Lung microvascular endothelial cell (primary cell): ENCODE measurements at regions not wholly inside any gene's neighbourhood (a gene's known extent, or its start where the extent isn't known, plus 50 kb on each side); places are given as distances from the start of the nearest gene placed in this dataset.

Experiments
- DNase-seq, 2 donors: peaks; one replicate each; pipeline versions ENCODE4 v3.0.0 to v3.0.0-alpha.2; 2010; ENCODE audit warnings: low read depth in 2 of 2

DNA sequence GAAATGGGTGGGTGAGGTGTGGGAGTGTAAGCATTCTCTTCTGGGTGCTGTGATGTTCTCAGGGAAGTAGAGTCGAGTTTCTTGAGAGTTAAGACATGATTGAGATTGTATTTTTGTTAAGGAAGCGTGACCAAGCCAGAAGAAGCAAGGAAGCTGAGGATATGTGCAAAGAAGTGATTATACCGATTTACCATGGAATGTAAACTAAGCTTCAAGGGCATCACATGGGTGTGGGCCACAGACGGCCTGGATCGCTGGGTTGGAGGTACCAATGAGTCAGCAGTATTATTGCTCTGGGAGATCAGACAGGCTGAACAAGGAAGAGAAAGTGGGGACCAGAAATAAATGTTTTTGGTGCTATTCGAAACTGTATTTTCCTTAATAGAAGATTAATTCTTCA is 184.1 kb upstream of the GMDS start:
- peak in 1 of 2 donors; percentile 5 for DNase-seq

DNA sequence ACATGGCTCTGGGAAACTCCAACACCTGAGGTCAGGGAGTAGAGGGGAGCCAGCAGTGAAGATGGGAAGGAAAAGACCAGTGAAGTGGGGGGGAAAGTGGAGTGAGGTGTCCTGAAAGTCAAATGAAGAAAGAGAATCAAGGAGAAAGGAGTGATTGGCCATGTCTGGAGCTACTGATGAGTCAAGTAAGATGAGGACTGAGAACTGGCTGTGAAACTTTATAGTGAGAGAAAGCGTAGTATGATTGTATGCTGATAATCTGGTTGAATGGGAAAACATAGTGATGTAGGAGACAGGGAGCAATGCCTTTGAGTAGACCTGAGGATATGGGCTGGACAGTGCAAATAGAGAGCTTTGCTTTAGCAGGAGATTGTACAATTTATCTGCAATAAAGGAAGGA is 183.6 kb upstream of the GMDS start:
- DNase-seq: no peak

DNA sequence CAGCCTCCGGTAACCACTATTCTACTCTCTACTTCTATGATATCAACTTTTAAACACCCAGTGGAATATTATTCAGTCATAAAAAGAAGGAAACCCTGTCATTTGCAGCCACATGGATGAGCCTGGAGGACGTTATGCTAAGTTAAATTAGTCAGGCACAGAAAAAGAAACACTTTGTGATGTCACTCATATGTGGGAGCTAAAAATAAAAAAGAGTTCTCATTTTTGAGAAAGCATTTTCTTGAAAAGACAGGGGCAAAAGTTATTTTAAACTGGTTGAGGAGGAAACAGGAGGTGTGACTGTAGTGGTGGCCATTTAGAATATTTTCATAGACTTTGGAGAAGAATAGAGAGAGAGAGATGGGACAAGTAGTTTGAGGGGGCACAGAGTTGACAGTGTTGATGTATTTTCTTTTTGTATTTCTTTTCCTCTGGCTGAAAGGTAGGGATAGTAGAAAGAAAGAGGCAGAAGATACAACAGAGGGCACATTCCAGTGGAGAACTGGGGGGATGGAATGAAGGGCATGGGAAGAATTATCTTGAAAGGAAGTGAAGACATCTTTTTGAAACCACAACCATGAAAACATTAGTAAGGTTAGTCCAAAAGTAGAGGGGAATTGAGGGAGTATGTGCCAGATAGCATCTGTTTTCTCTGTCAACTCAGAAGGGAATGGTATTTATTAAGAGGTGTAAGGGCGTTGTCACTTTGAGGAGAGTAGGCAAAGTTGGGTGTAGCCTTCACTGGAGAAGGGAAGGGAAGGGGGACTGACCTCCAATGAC is 181.3 kb upstream of the GMDS start:
- no peak for DNase-seq

DNA sequence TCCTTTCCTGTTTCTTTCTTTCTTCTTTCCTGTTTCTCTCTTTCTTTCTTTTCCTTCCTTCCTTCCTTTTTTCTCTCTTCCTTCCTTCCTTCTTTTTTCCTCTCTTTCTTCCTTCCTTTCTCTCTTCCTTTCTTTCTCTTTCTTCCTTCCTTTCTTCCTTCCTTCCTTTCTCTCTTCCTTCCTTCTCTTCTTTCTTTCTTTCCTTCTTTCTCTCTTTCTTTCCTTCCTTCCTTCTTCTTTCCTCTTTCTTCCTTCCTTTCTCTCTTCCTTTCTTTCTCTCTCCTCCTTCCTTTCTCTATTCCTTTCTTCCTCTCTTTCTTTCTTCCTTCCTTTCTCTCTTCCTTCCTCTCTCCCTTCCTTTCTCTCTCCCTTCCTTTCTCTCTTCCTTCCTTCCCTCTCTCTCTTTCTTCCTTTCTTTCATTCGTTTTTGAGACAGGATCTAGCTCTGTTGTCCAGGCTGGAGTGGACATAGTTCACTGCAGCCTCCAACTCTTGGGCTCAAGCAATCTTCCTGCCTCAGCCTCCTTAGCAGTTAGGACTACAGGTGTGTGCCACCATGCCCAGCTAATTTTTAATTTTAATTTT is 170.8 kb upstream of the GMDS start:
- no peak for DNase-seq

DNA sequence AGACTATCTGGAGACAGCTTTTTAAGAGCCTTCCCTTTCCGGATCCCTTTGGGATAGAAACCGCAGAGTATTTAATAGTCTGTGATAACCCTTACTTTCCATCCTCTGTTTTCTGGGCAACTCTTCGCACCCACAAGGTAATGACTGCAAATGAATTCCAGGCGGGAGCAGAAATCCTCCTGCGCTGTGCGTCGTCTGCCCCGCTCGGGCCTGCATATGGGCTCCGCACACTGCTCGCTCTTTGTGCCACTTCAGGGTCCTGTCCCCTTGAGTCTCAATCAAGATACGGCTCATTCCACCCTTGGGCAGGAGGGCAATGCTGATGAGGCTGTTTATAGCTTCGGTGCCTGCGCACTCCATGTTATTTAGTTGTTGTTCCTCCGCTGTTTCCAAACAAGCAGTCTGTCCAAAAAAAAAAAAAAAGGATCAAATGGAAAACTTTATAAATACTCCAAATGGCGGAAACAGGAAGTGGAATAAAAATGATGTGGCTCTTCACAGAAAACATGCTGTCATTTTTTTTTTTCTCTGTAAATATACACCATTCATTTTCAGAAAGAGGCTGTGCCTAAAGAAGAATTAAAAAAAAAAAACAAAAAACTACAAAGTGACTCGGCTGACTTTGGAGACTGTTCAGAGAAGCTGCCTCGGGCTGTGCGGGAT is 169.6 kb upstream of the GMDS start:
- no peak for DNase-seq

DNA sequence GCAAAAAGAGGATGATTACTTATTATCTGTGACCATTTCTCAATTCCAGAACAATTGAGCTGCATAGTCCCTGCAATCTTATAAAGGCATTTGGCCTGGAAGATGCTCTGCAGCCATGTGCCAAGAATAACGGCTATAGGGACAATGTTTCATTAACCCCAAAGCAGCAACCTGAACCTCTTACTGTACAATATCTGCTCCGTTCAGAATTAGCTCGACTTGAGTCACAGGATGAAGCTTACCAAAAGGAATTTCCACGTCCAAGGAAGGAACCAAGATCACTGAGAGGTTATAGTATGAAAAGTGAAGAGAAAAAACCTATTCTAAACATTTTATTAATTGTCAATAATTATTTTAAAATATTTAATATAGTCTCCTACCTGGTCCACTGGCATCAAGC is 167.3 kb upstream of the GMDS start:
- peak in 1 of 2 donors; percentile 20 for DNase-seq

DNA sequence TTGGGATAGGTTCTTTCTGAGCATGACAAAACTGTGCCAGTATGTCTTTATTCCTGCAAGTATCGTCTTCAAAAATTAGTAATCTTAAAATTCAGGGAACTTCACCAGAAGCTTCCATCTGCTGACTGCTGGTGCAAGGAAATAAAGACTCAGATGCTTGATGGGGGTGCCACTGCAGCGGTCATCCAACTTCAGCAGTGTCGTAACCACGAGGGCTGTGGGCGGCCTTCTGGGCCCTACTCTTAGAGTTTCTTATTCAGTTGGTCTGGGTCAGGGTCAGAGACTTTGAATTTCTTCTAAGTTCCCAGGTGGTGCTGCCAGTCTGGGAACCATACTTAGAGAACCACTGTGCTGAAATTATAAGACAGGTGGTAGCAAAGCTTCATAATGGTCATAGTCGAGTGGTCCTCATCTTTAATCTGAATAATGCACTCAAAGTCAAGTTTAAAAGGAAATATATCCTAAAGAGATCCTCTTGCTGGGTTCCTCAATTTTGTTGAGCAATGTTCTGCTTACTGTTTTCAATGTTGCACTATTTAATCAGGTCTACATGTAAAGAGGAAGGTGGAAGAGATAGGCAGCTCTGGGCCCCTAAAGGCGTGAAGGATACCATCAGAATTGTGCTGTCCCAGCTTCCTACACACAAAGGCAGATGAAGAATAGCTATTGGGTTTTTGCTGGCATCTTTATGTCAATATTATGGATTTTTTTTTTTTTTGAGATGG is 165.4 kb upstream of the GMDS start:
- no peak for DNase-seq

DNA sequence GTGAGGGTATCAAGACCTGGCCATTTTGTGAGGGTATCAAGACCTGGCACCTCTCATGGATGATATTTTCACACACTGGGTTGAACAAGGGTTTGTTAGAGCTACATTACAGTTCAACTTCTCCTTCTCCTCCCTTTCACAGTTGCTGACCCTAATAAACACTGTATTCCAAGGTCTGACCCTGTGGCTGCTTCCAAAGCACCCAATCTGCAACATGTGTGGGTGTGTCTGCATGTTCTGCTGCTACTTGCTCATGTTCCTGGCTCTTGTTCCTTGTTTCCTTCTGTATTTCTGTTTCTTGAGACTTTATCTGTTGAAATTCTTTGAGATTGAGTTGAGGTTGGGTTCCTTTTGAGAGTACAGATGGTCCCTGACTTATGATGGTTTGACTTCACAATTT is 162.1 kb upstream of the GMDS start:
- no peak for DNase-seq

DNA sequence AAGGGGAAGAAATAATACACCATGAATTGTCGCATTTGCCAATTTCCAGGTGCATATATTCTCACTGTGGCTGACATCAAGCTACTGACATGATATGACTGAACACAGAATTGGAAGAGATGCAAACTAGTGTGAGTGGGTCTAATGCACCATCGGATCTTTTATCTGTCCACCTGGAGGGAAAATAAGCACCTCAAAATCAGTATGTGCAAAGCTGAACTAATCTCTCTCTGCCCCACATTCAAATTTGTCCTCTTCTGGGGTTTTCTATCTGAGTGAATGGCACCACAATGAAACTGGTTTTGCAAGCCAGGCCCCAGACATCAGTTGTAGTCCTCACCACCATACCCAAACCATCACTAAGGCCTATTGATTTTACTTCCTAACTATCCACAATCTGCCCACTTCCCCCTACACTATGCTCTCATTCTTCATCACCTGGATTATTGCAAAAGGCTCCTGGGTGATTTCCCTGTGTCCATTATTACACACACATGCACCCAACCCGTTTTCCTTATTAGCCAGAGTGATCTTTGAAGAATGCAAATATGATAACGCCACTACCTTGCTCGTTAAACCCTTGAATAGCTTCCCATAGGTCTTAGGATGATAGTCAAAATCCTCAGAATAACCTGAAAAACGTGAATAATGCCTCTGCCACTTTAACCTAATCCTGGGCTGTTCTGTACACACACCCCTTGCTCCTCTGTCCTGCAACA is 159.0 kb upstream of the GMDS start:
- DNase-seq: no peak

DNA sequence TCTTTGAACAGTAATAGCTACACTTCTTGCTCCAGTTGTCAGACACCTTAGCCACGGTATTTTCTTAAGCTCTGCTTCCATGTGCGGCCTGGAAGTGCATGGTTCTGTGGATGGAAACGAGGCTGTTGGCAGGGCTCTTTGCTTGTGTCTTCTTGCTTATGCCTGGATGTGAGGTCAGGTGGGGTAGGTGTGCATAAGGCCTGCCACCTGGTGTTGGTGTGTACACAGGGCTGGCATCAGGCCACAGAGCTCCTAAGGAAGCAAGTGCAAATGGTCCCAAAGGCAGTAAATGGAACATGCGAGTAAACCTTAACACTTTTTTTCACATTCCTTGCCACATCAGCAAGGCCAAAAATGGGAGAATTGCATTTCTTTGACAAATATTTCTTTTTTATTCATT is 158.1 kb upstream of the GMDS start:
- DNase-seq: no peak

DNA sequence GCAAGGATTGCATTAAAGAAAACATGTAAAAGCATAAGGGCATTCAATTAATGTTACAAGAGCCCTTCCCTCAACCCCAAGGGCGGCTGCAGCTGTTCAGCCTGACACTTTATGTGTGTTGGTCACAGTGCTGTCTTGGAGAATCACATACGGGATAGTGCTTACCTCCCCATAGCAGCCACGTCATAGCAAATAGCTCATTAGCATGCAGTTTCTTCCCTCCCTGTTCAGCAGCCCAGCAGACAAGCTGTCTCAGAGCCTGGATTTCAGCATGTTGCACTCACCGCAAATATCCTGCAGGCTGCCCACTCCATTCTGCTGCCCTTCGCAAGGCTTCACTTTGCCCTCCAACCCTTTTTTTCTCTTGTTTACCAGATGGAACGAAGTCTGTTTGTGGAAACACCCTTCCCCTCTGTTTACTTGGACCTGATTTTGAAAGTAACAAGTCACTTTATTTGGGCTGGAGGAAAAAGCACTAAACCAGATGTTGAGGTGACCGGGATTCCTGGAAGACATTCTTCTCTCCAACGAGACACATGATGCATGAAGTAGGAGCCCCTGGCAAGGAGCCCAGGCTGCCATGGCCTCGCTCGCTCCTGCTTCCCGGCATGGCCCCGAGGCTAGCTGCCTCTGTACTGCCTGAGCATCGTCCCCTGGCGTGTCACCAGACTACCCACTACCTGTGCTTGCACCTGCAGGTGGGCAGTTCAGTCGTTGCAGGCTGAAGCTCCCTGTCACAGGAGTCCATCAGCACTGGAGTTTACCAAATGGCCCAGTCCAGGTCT is 151.6 kb upstream of the GMDS start:
- DNase-seq: no peak

DNA sequence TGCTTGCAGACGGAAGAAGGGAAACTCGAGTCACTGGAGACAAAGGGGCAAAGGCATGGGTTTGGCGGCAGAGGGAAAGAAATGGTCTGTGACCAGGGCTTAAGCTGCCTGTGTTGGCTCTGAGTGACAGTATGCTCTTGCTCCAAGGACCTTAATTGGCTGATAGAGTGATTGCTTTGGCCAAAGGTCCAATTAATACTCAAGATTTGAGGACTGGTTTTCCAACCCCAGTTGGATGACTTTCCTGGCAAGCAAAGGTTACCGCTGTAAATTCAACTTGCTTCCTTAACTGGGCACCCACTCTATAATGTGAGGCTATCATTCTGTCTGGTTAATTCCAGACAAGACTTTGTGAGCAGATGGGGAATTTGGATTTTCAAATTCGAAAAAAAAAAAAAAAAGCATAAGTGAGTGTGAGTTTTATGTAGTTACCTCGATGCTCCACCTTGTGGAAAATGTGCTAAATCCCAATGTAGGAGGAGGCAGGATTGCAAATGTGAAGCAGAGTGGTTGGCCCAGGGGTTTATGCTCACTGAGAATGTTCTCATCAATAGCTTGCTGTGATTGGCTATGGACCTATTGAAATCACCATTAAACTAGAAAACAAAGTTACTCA is 150.7 kb upstream of the GMDS start:
- DNase-seq: peak in 1 of 2 donors; percentile 10

DNA sequence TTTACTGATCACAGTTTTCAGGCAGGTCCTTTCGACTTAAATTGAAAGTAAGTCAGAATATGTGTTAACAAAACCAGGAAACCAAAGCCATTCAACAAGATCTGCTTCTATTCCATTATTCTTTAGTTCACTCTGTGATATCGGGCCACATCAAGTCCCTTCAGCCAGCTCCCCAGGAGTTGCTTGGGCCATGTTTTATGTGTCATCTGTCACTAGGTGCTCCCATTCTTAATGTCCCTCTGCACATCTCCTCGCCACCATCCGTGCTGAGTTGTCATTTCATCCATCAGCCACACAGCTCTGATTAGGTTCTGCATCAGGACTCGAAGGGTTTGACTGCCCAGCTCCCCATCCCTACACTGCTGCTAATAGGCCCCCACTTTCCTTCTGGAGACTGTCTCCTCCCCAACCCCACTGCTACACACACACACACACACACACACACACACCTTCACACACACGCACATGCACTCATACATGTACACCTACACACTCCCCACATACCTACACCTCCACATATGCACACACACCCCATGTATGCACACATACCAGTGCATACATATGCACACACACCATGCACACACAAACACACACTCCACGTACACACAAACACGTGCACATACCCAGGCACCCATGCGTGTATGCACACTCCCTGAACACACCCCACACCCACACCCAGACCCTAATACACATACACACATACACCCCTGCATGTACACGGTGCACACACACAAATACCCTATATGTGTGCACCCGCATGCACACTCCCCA is 143.3 kb upstream of the GMDS start:
- DNase-seq: no peak

DNA sequence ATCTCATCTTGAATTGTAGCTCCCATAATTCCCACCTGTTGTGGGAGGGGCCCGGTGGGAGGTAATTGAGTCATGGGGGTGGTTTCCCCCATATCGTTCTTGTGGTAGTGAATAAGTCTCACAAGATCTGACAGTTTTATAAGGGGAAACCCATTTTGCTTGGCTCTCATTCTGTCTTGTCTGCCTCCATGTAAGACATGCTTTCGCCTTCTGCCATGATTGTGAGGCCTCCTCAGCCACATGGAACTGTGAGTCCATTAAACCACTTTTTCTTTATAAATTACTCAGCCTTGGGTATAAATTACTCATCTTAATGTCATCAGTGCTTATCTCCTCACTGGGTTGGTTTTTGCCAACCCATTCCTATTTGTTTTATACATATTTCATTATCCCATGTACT is 142.0 kb upstream of the GMDS start:
- DNase-seq: no peak

DNA sequence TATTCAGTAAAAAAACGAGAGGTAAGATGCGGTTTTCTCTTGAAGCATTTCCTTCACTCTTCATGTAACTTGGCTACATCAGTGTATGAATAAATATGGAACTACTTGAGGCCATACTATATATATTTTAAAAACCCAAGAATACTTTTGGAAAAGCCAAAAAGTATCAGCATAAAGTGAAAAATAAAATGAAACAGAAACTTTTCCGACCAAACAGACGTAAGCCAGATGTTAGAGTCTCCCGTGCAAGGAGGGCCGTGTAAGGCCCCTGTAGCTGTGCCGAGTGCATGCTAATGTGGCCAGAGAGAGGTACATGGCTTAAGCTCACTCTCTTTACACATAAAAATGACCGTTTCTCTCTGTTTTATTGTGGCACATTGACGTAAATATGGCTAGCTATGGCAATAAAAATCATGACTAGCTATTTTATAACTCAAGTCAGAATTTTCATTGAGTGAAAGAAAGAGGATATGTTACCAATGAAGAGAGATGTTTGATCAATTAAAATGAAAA is 140.1 kb upstream of the GMDS start:
- DNase-seq: no peak

DNA sequence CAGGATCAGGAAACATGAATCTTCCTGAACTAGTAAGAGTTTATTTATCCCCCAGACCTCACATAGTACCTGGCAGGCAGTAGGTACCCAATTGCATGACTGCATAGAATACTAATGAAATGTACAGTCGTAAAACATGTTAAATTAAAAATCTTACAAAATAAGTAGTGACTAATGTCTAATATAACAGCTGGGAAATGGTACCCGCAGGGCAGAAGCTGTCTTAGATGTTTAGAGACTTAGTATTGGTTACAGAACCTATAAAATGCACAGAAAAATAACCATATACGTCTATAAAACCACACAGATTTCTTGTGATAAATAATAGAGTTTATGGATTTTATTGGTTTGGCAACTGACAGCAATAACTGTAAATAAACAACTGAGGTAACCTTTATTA is 139.1 kb upstream of the GMDS start:
- no peak for DNase-seq

DNA sequence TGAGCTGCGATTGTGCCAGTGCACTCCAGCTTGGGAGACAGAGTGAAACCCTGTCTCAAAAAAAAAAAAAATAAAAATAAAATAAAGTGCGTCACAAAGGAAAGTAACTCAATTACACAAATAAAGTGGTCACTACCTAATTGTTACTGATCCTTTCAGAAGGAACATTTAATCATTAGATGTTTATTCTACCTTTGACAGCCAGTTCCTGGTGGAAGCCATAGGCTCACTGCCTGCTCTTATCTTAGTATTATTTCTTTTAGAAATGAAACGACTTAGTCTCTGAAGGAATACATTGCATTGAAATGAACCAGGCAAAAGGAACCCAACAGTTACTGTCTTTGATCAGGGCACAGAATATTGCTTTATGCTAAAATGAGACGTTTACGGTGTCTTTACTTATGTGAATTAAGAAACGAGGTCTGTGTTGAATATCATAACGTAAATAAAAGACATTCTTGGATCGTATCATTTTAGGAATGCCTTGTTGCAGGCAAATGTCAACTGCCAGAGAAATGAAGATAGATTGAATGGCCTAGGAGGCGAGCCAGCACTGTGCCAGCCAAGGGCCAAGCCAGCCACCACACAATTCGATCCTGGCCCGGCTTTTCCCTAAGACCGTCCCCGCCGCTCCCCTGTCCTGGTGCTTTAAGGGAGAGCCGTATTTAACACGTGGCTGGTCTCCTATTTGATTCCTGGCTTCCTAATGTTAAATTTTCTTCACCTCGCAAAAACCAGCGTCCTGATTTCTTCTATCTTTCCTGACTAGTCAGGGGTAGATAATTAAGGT is 136.7 kb upstream of the GMDS start:
- DNase-seq: peak in 1 of 2 donors; percentile 59

DNA sequence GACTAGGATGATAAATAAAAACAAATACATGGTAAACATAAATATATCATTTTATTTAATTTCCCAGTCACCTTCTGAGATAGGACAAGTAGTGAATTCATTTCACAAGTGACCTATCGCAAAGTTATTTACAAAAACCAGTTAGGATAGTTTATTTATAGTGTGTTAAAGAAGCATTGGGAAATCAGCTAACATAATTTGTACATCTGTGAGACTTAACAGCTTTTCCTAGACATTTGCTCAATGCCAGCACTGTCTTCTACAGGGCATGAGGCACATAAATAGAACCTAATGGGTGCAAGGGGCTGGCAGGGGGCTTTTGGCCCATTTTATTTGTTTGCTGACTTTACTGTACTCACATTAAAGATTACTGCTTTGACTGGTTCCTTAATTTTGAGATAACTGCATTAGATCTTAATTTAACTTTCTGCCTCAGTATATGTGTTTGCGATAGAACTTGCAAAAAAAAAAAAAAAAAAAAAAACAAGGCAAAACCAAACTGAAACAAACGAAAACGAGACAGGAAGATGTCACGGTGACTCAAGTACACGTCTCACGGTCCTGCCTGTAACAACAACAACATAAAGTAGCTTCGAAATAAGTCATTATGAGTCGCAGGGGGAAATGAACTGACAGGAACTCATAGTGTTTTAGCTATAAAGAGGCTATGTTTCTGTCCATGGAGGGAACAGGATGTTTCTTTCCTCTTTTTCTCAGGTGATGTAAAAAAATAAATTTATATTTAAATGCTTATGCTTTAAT is 133.7 kb upstream of the GMDS start:
- peak; percentile 64 to 94 for DNase-seq
